Hepatocyte (in vitro differentiated cells): ENCODE measurements at regions not wholly inside any gene's neighbourhood (a gene's known extent, or its start where the extent isn't known, plus 50 kb on each side); places are given as distances from the start of the nearest gene placed in this dataset.

Source experiments
- DNase-seq: peaks from one replicate; pipeline ENCODE4 v3.0.0-alpha.2; 2016; ENCODE audit warnings: low spot score
- H2AFZ ChIP-seq: fragments of 200-600 bp; sonication (generic); 2 replicates; pipeline ENCODE4 v1.6.0; 2016; ENCODE audit warnings: antibody characterized with exemption, mild to moderate bottlenecking
- H3K27ac ChIP-seq: fragments of 200-600 bp; sonication (generic); 2 replicates; pipeline ENCODE4 v1.5.1; 2016; ENCODE audit warnings: mild to moderate bottlenecking
- H3K27me3 ChIP-seq: fragments of 200-600 bp; sonication (generic); 2 replicates; pipeline ENCODE4 v1.6.1; 2016
- H3K36me3 ChIP-seq: fragments of 200-600 bp; sonication (generic); replicated peaks from 2 replicates; pipeline ENCODE4 v1.5.1; 2016; ENCODE audit warnings: low read depth; ENCODE audit not compliant: insufficient read depth
- H3K4me1 ChIP-seq: fragments of 200-600 bp; sonication (generic); 2 replicates; pipeline ENCODE4 v1.5.1; 2016; ENCODE audit warnings: mild to moderate bottlenecking, moderate library complexity; ENCODE audit not compliant: insufficient read depth
- H3K4me2 ChIP-seq: fragments of 200-600 bp; sonication (generic); 2 replicates; pipeline ENCODE4 v1.6.0; 2016
- H3K4me3 ChIP-seq: fragments of 200-600 bp; sonication (generic); 2 replicates; pipeline ENCODE4 v1.5.1; 2016; ENCODE audit warnings: mild to moderate bottlenecking
- H3K79me2 ChIP-seq: fragments of 200-600 bp; sonication (generic); 2 replicates; pipeline ENCODE4 v1.6.0; 2017; ENCODE audit warnings: mild to moderate bottlenecking
- H3K9me2 ChIP-seq: fragments of 200-600 bp; sonication (generic); replicated peaks from 2 replicates; pipeline ENCODE4 v1.6.0; 2017; ENCODE audit warnings: mild to moderate bottlenecking; ENCODE audit not compliant: insufficient read depth
- H3K9me3 ChIP-seq: fragments of 200-600 bp; sonication (generic); 2 replicates; pipeline ENCODE4 v1.5.1; 2016; ENCODE audit warnings: low read depth, mild to moderate bottlenecking
- H4K20me1 ChIP-seq: fragments of 200-600 bp; sonication (generic); 2 replicates; pipeline ENCODE4 v1.6.0; 2016; ENCODE audit warnings: mild to moderate bottlenecking; ENCODE audit not compliant: insufficient read depth, poor library complexity, severe bottlenecking
- CTCF ChIP-seq: fragments of 200-600 bp; sonication (generic); IDR thresholded peaks from 2 replicates; pipeline ENCODE4 v1.5.1; 2016; ENCODE audit warnings: antibody characterized with exemption, mild to moderate bottlenecking; ENCODE audit not compliant: poor library complexity
- EZH2 ChIP-seq: fragments of 200-600 bp; sonication (generic); IDR thresholded peaks from 2 replicates; pipeline ENCODE4 v1.6.1; 2016; ENCODE audit warnings: antibody characterized with exemption, mild to moderate bottlenecking, borderline replicate concordance
- EZH2phosphoT487 ChIP-seq: fragments of 200-600 bp; sonication (generic); IDR thresholded peaks from one replicate; pipeline ENCODE4 v1.6.1; 2018; ENCODE audit warnings: antibody characterized with exemption, mild to moderate bottlenecking, low read depth, moderate library complexity; ENCODE audit not compliant: unreplicated experiment, severe bottlenecking
- WGBS: methylation state at CpG from one replicate; pipeline ENCODE4 v1.1.6; 2016; ENCODE audit warnings: low lambda C conversion rate; ENCODE audit errors: missing lambda C conversion rate; 5-methylcytosine and 5-hydroxymethylcytosine counted together

DNA sequence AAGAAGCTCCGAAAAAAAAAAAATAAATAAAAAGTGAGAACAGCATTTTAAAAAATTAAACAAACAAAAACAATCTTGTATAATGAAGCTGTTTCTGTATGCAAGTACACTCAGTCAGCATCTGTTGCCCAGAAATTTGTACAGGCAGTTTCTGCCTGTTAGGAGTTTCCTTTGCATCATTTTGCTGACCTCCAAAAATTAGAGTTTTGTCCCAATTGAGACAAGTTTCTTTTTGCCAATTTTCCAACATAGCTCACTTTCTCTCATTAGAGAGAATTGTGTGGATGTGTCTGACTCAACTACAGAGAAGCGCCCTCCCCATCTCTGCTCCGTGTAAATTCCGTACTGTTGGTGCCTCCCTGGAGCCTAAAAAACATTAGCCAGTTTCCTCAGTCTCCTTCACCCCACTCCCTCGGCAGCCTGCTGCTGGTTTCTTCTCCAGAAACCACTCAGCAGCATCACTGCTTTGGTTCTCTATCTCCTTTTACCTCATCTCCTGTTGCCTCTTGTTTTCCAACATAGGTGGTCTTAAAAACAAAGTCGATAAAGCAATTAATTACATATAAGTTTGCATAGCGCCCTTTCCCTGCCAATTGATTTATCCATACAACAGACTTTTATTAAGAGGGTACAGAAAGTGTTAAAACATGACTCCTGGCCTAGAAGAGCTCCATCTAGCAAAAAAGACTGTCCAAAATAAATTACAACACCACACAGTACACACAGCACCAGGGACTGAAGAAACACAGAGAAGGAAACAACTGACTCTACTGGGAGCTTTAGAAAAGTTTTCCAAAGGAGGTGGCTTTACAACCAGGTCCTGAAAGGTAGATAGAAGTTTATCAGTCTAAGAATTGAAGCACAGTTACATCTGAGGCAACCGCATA lies 286.7 kb downstream of the SHOX2 start:
- Histone ChIP-seq H3K36me3 (no peaks in the 10 kb centered on the region), H3K27ac (no peak overlapping the region), H3K27me3 (no peaks in the 10 kb centered on the region), H3K4me2 (no peak overlapping the region), H3K4me3 (no peak overlapping the region), H4K20me1 (no peaks in the 10 kb centered on the region), H3K9me3 (no peaks in the 10 kb centered on the region), H2AFZ (no peak overlapping the region), H3K4me1 (no peaks in the 10 kb centered on the region), H3K9me2 (no peaks in the 10 kb centered on the region), H3K79me2 (no peaks in the 10 kb centered on the region)
- no peak for TF ChIP-seq EZH2phosphoT487
- TF ChIP-seq CTCF = no peak
- TF ChIP-seq EZH2 = no peak
- 75% methylated on average over 8 of the region's 8 CpGs for WGBS
- DNase-seq = no peak

- no peak overlapping the region for H3K27ac ChIP-seq
- no peaks in the 10 kb centered on the region for H4K20me1 ChIP-seq
- H3K4me3 ChIP-seq = no peak overlapping the region
- H3K4me2 ChIP-seq = no peak overlapping the region
- no peak for DNase-seq
- no peaks in the 10 kb centered on the region for H3K9me3 ChIP-seq
- TF ChIP-seq EZH2 = no peak
- TF ChIP-seq EZH2phosphoT487 = no peak
- no peak for TF ChIP-seq CTCF
- no peak overlapping the region for H2AFZ ChIP-seq
- no peaks in the 10 kb centered on the region for H3K27me3 ChIP-seq
- no peaks in the 10 kb centered on the region for H3K9me2 ChIP-seq
- 73% methylated on average over 1 of the region's 1 CpG for WGBS
- no peaks in the 10 kb centered on the region for H3K4me1 ChIP-seq
- no peaks in the 10 kb centered on the region for H3K36me3 ChIP-seq
- H3K79me2 ChIP-seq = no peaks in the 10 kb centered on the region
Measured at GRCh38 chr3:157816896-157817295, 289.3 kb downstream of the SHOX2 start.

DNA sequence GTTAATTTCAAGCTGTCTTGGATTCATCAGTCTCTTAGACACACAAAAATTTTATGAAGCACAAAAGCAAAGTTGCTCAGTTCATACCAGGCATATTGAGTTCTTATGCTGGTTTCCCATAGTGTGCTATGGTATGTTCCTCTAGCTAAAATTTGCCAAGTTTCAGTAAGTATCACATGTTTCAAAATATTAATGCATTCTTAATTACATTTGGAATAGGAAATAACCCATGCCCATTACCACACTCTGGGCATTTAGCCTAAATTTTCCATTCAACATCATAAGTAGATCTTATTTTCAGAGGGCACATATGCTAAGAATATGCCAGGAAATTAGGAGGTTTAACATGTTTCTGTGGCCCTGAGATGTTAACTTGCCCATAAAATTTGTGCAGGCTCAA lies 289.9 kb downstream of the SHOX2 start:
- Histone ChIP-seq H3K4me1 (no peaks in the 10 kb centered on the region), H3K36me3 (no peaks in the 10 kb centered on the region), H3K79me2 (no peaks in the 10 kb centered on the region), H2AFZ (no peak overlapping the region), H3K27ac (no peak overlapping the region), H3K9me2 (no peaks in the 10 kb centered on the region), H3K27me3 (no peaks in the 10 kb centered on the region), H3K9me3 (no peaks in the 10 kb centered on the region), H4K20me1 (no peaks in the 10 kb centered on the region), H3K4me3 (no peak overlapping the region), H3K4me2 (no peak overlapping the region)
- no peak for DNase-seq
- TF ChIP-seq EZH2 = no peak
- no peak for TF ChIP-seq CTCF
- TF ChIP-seq EZH2phosphoT487 = no peak
